B cell (primary cell): ENCODE measurements at regions not wholly inside any gene's neighbourhood (a gene's known extent, or its start where the extent isn't known, plus 50 kb on each side); places are given as distances from the start of the nearest gene placed in this dataset.

ENCODE experiments used
- ATAC-seq: fragments of 200-7000 bp; cut with Tn5 transposase; one replicate; pipeline ENCODE4 v1.10.0; 2021; ENCODE audit warnings: low read depth, mild to moderate bottlenecking, moderate number of reproducible peaks, moderate library complexity
- CTCF ChIA-PET: fragments of 350-600 bp; sonication (Branson Sonifier 250); formaldehyde crosslinking; loops from one replicate; lab custom pipeline; 2021; ENCODE audit warnings: antibody characterized with exemption, inconsistent platforms; lab: Charles Lee
- POLR2A ChIA-PET: fragments of 350-600 bp; sonication (Branson Sonifier 250); formaldehyde crosslinking; loops from one replicate; lab custom pipeline; 2021; ENCODE audit warnings: antibody characterized with exemption; lab: Charles Lee
- DNase-seq: peaks from one replicate; pipeline ENCODE4 v3.0.0; 2013
- H2AFZ ChIP-seq: 2 replicates; pipeline ENCODE4 v1.6.1; 2012; ENCODE audit warnings: mild to moderate bottlenecking, low read depth, low read length; ENCODE audit not compliant: insufficient read depth, poor library complexity, severe bottlenecking
- H3K27ac ChIP-seq, 2 donors: 1 replicate in 1 of 2; 2 replicates in 1 of 2; pipeline ENCODE4 v1.5.1; 2012 to 2013; ENCODE audit warnings: low read length in 2 of 2, mild to moderate bottlenecking in 2 of 2, moderate library complexity in 1 of 2
- H3K27me3 ChIP-seq, 4 experiments: fragments of 200-600 bp in 1 of 4; sonication (generic) in 1 of 4; replicated peaks in 1 of 4; 1 replicate in 2 of 4; 2 replicates in 2 of 4; pipeline versions ENCODE4 v1.6.1 to v1.7.0; 2013 to 2016; ENCODE audit warnings: low read length in 3 of 4, mild to moderate bottlenecking in 2 of 4, mixed read lengths in 1 of 4, moderate library complexity in 1 of 4; ENCODE audit not compliant: insufficient read depth in 4 of 4, control insufficient read depth in 3 of 4; ENCODE audit errors: control extremely low read depth in 1 of 4
- H3K36me3 ChIP-seq, 2 experiments: replicated peaks in 1 of 2; 1 replicate in 1 of 2; 2 replicates in 1 of 2; pipeline versions ENCODE4 v1.6.1 to v1.7.1; 2013; ENCODE audit warnings: low read length in 1 of 2; ENCODE audit not compliant: insufficient read depth in 2 of 2, control insufficient read depth in 1 of 2; ENCODE audit errors: control extremely low read depth in 1 of 2, extremely low read depth in 1 of 2
- H3K4me1 ChIP-seq, 2 donors: fragments of 200-600 bp in 1 of 2; sonication (generic) in 1 of 2; 1 replicate in 1 of 2; 2 replicates in 1 of 2; pipeline versions ENCODE4 v1.5.1 to v1.6.1; 2013 to 2017; ENCODE audit warnings: low read length in 2 of 2; ENCODE audit not compliant: control insufficient read depth in 2 of 2, insufficient read depth in 2 of 2
- H3K4me2 ChIP-seq: replicated peaks from 2 replicates; pipeline ENCODE3; 2012; ENCODE audit warnings: mild to moderate bottlenecking, low read depth, low read length; ENCODE audit not compliant: poor library complexity, severe bottlenecking
- H3K4me3 ChIP-seq, 5 experiments: fragments of 200-600 bp in 1 of 5; sonication (generic) in 1 of 5; 1 replicate in 3 of 5; 2 replicates in 2 of 5; pipeline versions ENCODE4 v1.5.1 to v1.7.0; 2011 to 2016; ENCODE audit warnings: low read length in 4 of 5, mild to moderate bottlenecking in 4 of 5, low read depth in 2 of 5, control low read depth in 1 of 5, moderate library complexity in 1 of 5; ENCODE audit not compliant: insufficient read depth in 1 of 5; ENCODE audit errors: control extremely low read depth in 1 of 5, extremely low read depth in 1 of 5
- H3K79me2 ChIP-seq: fragments of 200-600 bp; sonication (generic); one replicate; pipeline ENCODE4 v1.6.0; 2016; ENCODE audit warnings: low read length; ENCODE audit not compliant: control insufficient read depth, insufficient read depth
- H3K9ac ChIP-seq: fragments of 200-600 bp; sonication (generic); 2 replicates; pipeline ENCODE4 v1.6.1; 2017; ENCODE audit warnings: mild to moderate bottlenecking, low read length, moderate library complexity
- H3K9me3 ChIP-seq, 3 donors: one replicate each; pipeline versions ENCODE4 v1.6.1 to v1.7.1; 2013; ENCODE audit warnings: low read length in 2 of 3; ENCODE audit not compliant: control insufficient read depth in 2 of 3, insufficient read depth in 1 of 3; ENCODE audit errors: control extremely low read depth in 1 of 3
- H4K20me1 ChIP-seq: 2 replicates; pipeline ENCODE4 v1.6.0; 2012; ENCODE audit warnings: mild to moderate bottlenecking, low read length; ENCODE audit not compliant: insufficient read depth, control insufficient read depth, poor library complexity, severe bottlenecking
- H3K27ac Mint-ChIP-seq: one replicate; pipeline ENCODE4 v1.8.0; 2021; ENCODE audit warnings: mixed read lengths
- H3K27me3 Mint-ChIP-seq: one replicate; pipeline ENCODE4 v1.8.0; 2021; ENCODE audit warnings: mixed read lengths
- H3K4me1 Mint-ChIP-seq: one replicate; pipeline ENCODE4 v1.8.0; 2021; ENCODE audit warnings: mixed read lengths
- H3K4me3 Mint-ChIP-seq: one replicate; pipeline ENCODE4 v1.8.0; 2021; ENCODE audit warnings: mixed read lengths
- H3K9me3 Mint-ChIP-seq: one replicate; pipeline ENCODE4 v1.8.0; 2022; ENCODE audit warnings: mixed read lengths; ENCODE audit not compliant: insufficient read depth
- CTCF ChIP-seq: fragments of 200-600 bp; IDR thresholded peaks from one replicate; pipeline ENCODE4 v1.8.0; 2022; ENCODE audit warnings: antibody characterized with exemption, mild to moderate bottlenecking
- EZH2 ChIP-seq: IDR thresholded peaks from 2 replicates; pipeline ENCODE4 v1.6.1; 2012; ENCODE audit warnings: borderline replicate concordance, low read depth, mild to moderate bottlenecking, moderate library complexity, low read length; ENCODE audit not compliant: insufficient read depth, poor library complexity, severe bottlenecking
- WGBS: methylation state at CpG from one replicate; pipeline ENCODE4 v1.1.5; 2013; ENCODE audit warnings: missing lambda C conversion rate; ENCODE audit not compliant: insufficient coverage; 5-methylcytosine and 5-hydroxymethylcytosine counted together
- intact Hi-C: fragments of 100-400 bp; cut with micrococcal nuclease; formaldehyde crosslinking; loops from one replicate; pipeline ENCODE4 v1.10.0; 2022

- Mint-ChIP-seq H3K9me3 (no peaks in the 10 kb centered on the region), H3K4me1 (no peaks in the 10 kb centered on the region), H3K4me3 (no peak overlapping the region), H3K27ac (no peak overlapping the region), H3K27me3 (no peaks in the 10 kb centered on the region)
- Histone ChIP-seq H3K9me3 (no peaks in the 10 kb centered on the region), H3K4me3 (no peak overlapping the region), H3K36me3 (no peaks in the 10 kb centered on the region), H3K79me2 (no peaks in the 10 kb centered on the region), H3K27ac (no peak overlapping the region), H3K4me2 (no peak overlapping the region), H3K27me3 (no peaks in the 10 kb centered on the region), H2AFZ (no peak overlapping the region), H3K9ac (no peak overlapping the region), H4K20me1 (no peaks in the 10 kb centered on the region), H3K4me1 (no peaks in the 10 kb centered on the region)
- TF ChIP-seq CTCF, result no peak
- intact Hi-C loops, result no loop called here
- DNase-seq (no peak), ATAC-seq (no peak)
- CTCF ChIA-PET, result no interaction called here
- POLR2A ChIA-PET, result no interaction called here
- WGBS, result no CpG with 5 or more reads among the region's 1 CpG
Observed at GRCh38 chr1:102172200-102172599, 175.5 kb upstream of the OLFM3 start.

GRCh38 chr1:102163799-102164198 lies 167.1 kb upstream of the OLFM3 start:
- 88% methylated on average over 1 of the region's 1 CpG for WGBS
- H3K9me3 Mint-ChIP-seq, result no peaks in the 10 kb centered on the region
- ChIA-PET POLR2A (no interaction called here), CTCF (no interaction called here)
- TF ChIP-seq EZH2 (no peak), CTCF (no peak)
- Histone ChIP-seq H3K27ac (no peak overlapping the region), H4K20me1 (no peaks in the 10 kb centered on the region), H3K4me3 (no peak overlapping the region), H3K36me3 (no peaks in the 10 kb centered on the region), H3K79me2 (no peaks in the 10 kb centered on the region), H3K4me1 (no peaks in the 10 kb centered on the region), H2AFZ (no peak overlapping the region), H3K9ac (no peak overlapping the region), H3K4me2 (no peak overlapping the region), H3K9me3 (no peaks in the 10 kb centered on the region), H3K27me3 (no peaks in the 10 kb centered on the region)
- H3K4me3 Mint-ChIP-seq, result no peak overlapping the region
- intact Hi-C loops, result no loop called here
- no peaks in the 10 kb centered on the region for H3K27me3 Mint-ChIP-seq
- no peaks in the 10 kb centered on the region for H3K4me1 Mint-ChIP-seq
- DNase-seq (no peak), ATAC-seq (no peak)
- H3K27ac Mint-ChIP-seq, result no peak overlapping the region
